GM18520 (cell line): ENCODE measurements at regions not wholly inside any gene's neighbourhood (a gene's known extent, or its start where the extent isn't known, plus 50 kb on each side); places are given as distances from the start of the nearest gene placed in this dataset.

ENCODE experiments used
- ATAC-seq: cut with Tn5 transposase; IDR thresholded peaks from one replicate; pipeline ENCODE4 v1.9.1; 2021; ENCODE audit not compliant: unreplicated experiment

DNA sequence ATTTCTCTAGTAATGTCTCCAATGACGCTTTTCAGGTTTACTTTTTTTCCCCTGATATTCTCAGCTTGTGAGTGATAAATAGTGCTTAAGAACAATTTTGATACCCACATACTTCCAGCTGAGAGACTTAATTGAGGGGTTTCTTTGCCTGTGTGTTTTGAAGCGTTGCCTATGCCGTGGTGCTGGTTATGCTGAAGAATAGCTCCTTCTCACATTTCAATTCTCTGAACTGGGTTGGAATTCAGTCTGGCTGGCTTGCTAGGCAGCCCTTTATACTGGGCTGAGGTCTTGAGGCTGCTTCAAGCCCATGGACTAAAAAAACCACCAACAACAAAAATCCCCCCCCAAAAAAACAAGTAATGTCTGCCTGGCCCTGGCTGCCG lies 87.4 kb downstream of the CHST2 start:
- ATAC-seq: no peak

DNA sequence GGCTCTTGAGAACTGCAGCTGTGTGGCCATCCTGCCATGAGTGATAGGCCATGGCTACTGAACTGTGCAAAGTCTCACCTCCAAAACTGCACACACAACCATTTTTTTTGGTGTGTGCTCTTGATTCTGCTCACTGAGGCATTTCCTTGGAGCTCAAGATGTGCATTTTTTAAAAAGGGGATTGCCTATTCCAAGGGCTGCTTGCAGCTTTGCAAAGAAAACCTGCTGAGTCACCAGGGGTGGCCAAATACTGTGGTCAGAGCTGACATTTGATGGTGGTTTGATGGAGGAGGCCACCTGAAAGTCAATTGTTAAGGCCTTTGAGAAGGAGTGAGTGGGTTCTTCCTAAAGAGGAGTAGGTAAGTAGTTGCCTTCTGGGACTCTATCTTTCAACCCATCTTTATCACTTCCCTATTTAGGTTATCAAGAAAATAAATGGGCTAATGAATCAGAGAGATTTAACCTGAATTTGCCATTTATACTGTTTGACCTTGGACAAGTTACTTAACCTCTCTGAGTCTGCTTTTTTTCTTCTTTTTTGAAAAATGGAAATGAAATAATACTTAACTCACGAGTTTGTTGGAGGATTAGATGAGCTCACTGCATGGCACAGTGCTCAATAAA lies 87.9 kb downstream of the CHST2 start:
- peak; percentile 63 for ATAC-seq

DNA sequence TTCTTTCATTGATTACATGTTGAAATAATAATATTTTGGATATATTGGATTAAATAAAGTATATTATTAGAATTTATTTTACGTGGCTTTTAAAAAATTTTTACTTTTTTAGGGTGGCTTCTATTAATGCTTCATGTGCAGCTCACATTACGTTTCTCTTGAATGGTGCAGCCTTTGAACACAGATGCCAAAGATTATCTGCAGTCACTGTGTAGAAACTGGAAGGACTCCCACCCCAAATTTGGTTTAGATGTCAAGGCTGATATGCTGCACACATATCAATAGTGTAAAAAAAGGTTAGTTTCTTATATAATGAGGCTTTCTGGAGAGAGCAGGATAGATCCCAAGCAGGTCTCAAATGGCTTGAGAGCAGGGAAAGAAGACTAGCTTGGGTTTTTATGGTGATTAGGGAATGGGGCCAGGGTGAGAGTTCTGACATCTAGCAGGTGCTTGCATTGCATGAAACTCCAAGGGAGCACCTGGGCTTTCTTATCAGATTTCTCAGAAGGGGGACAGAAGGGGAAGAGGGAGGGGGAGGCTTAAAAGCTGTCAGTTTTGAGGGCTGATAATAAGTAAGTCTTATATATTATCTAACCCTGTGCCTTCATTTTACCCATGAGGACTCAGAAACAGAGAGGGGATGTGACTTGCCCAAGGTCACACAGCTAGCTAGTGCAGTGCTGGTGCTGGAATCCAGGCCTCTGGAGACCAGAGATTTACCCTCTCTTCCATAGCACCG lies 89.6 kb downstream of the CHST2 start:
- ATAC-seq: no peak

DNA sequence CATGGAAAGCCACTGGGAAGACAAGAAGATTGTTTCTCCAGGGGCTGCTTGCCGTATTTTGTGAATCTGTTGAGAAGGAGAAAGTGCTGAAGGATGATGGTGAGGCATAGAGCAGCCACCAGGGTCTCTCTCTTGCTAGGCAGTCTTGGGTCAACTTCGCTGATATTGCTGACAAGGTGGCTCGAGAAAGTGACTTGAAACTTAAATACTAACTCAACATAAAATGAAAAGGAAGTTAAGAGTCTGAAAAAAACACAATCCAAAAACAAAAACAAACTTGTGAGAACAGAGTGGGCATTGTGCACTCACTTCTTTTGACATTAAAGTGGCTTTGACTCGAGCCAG lies 90.1 kb downstream of the CHST2 start:
- ATAC-seq: no peak

DNA sequence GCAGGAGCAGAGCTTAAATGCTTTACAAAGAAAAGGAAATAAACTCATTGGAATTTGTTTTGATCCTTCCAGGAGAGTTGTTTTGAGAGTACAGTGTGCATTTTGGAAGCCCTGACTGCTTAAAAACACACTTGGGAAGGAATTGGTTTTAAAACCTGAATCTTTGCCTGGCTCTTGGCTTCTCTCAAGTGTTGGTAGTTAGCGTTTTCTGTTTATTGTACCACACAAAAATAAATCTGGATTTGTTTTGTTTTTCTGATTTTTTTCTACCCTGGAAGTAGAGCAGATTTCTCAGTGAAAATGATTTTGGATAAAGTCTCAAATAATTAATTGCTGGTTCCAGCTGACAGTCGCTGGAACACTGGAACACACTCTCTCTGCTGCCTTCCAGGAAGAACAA lies 90.6 kb downstream of the CHST2 start:
- ATAC-seq: no peak

GRCh38 chr3:143215059-143215458 lies 95.5 kb downstream of the CHST2 start:
- no peak for ATAC-seq
